IMR-90 (cell line): ENCODE measurements at regions not wholly inside any gene's neighbourhood (a gene's known extent, or its start where the extent isn't known, plus 50 kb on each side); places are given as distances from the start of the nearest gene placed in this dataset.

ENCODE experiments used
- ATAC-seq: fragments of 200-7000 bp; cut with Tn5 transposase; 2 replicates; pipeline ENCODE4 v1.9.1; 2020; ENCODE audit warnings: low read depth, mild to moderate bottlenecking, moderate library complexity
- BruUV-seq: library from RNA; stranded (reverse); fragments of 400-500 nt; replicated peaks from 2 replicates; lab custom pipeline; 2021; lab: Mats Ljungman, UMichigan
- CTCF ChIA-PET: fragments of 300-600 bp; formaldehyde crosslinking; extraction: SDS; loops from one replicate; lab custom pipeline; 2021; ENCODE audit warnings: antibody characterized with exemption; lab: Yijun Ruan, JAX
- POLR2A ChIA-PET: fragments of 300-600 bp; sonication (Branson Sonifier 250); formaldehyde crosslinking; loops from one replicate; lab custom pipeline; 2022; ENCODE audit warnings: antibody characterized with exemption; ENCODE audit not compliant: unreplicated experiment; lab: Charles Lee
- DNase-seq: peaks from one replicate; pipeline ENCODE4 v3.0.0; 2013
- H2AFZ ChIP-seq: replicated peaks from 2 replicates; pipeline ENCODE3; 2013; ENCODE audit warnings: low read length, mild to moderate bottlenecking; ENCODE audit not compliant: poor library complexity
- H2AK5ac ChIP-seq: 2 replicates; pipeline ENCODE4 v1.6.1; 2013; ENCODE audit warnings: low read depth, low read length, inconsistent platforms
- H2AK9ac ChIP-seq: replicated peaks from 2 replicates; pipeline ENCODE3; 2013; ENCODE audit warnings: mild to moderate bottlenecking, low read depth, low read length, moderate library complexity; ENCODE audit not compliant: poor library complexity
- H2BK120ac ChIP-seq: 2 replicates; pipeline ENCODE4 v1.6.1; 2013; ENCODE audit warnings: low read depth, low read length, inconsistent platforms
- H2BK15ac ChIP-seq: 3 replicates; pipeline ENCODE4 v1.6.1; 2013; ENCODE audit warnings: low read depth, low read length, inconsistent platforms
- H2BK20ac ChIP-seq: 2 replicates; pipeline ENCODE4 v1.6.1; 2013; ENCODE audit warnings: low read depth, mild to moderate bottlenecking, inconsistent platforms, low read length, moderate library complexity
- H2BK5ac ChIP-seq: 2 replicates; pipeline ENCODE4 v1.6.1; 2013; ENCODE audit warnings: mild to moderate bottlenecking, low read depth, low read length, inconsistent platforms; ENCODE audit not compliant: poor library complexity, severe bottlenecking
- H3K14ac ChIP-seq: replicated peaks from 2 replicates; pipeline ENCODE4 v1.6.1; 2013; ENCODE audit warnings: low read depth, low read length, inconsistent platforms
- H3K18ac ChIP-seq: 2 replicates; pipeline ENCODE4 v1.6.1; 2013; ENCODE audit warnings: low read depth, low read length, control low read depth
- H3K23ac ChIP-seq: 2 replicates; pipeline ENCODE4 v1.6.1; 2013; ENCODE audit warnings: low read depth, low read length, inconsistent platforms
- H3K27ac ChIP-seq: 2 replicates; pipeline ENCODE4 v1.5.1; 2013; ENCODE audit warnings: mild to moderate bottlenecking, control low read depth, low read length; ENCODE audit not compliant: insufficient read depth
- H3K27me3 ChIP-seq: 2 replicates; pipeline ENCODE4 v1.6.1; 2013; ENCODE audit warnings: low read length; ENCODE audit not compliant: control insufficient read depth, insufficient read depth
- H3K36me3 ChIP-seq: 2 replicates; pipeline ENCODE4 v1.6.1; 2013; ENCODE audit warnings: low read length, mixed read lengths; ENCODE audit not compliant: control insufficient read depth, insufficient read depth
- H3K4ac ChIP-seq: 2 replicates; pipeline ENCODE4 v1.6.1; 2013; ENCODE audit warnings: low read depth, low read length, inconsistent platforms
- H3K4me1 ChIP-seq: 2 replicates; pipeline ENCODE4 v1.6.1; 2013; ENCODE audit warnings: low read length, mixed read lengths; ENCODE audit not compliant: control insufficient read depth, insufficient read depth
- H3K4me2 ChIP-seq: 2 replicates; pipeline ENCODE4 v1.6.1; 2013; ENCODE audit warnings: low read depth, mild to moderate bottlenecking, control low read depth, low read length, moderate library complexity
- H3K4me3 ChIP-seq: 2 replicates; pipeline ENCODE4 v1.5.1; 2013; ENCODE audit warnings: low read depth, mild to moderate bottlenecking, control low read depth, low read length, moderate library complexity; ENCODE audit not compliant: insufficient read depth
- H3K56ac ChIP-seq: 2 replicates; pipeline ENCODE4 v1.6.1; 2013; ENCODE audit warnings: low read length, inconsistent platforms; ENCODE audit not compliant: insufficient read depth; ENCODE audit errors: extremely low read depth
- H3K79me1 ChIP-seq, 2 experiments: 2 replicates each; pipeline ENCODE4 v1.6.1; 2013; ENCODE audit warnings: low read length in 2 of 2, inconsistent platforms in 1 of 2, low read depth in 1 of 2
- H3K9ac ChIP-seq: 2 replicates; pipeline ENCODE4 v1.6.1; 2013; ENCODE audit warnings: low read depth, low read length, control low read depth
- H3K9me1 ChIP-seq: 2 replicates; pipeline ENCODE4 v1.6.1; 2013; ENCODE audit warnings: low read length, inconsistent platforms; ENCODE audit not compliant: insufficient read depth
- H3K9me3 ChIP-seq: 2 replicates; pipeline ENCODE4 v1.6.1; 2013; ENCODE audit warnings: low read length; ENCODE audit not compliant: control insufficient read depth, insufficient read depth
- H4K20me1 ChIP-seq: 2 replicates; pipeline ENCODE4 v1.6.1; 2013; ENCODE audit warnings: low read length, inconsistent platforms; ENCODE audit not compliant: insufficient read depth
- H4K5ac ChIP-seq: 2 replicates; pipeline ENCODE4 v1.6.1; 2013; ENCODE audit warnings: mild to moderate bottlenecking, low read depth, low read length, control low read depth
- H4K8ac ChIP-seq, 2 experiments: 2 replicates each; pipeline ENCODE4 v1.6.1; 2013; ENCODE audit warnings: low read depth in 2 of 2, low read length in 2 of 2, control low read depth in 1 of 2, inconsistent platforms in 1 of 2
- H4K91ac ChIP-seq: 2 replicates; pipeline ENCODE4 v1.6.1; 2013; ENCODE audit warnings: low read depth, low read length, inconsistent platforms; ENCODE audit not compliant: insufficient read depth
- BHLHE40 ChIP-seq: fragments of 150-350 bp; IDR thresholded peaks from 2 replicates; pipeline ENCODE4 v1.6.1; 2016; ENCODE audit warnings: mild to moderate bottlenecking, low read depth, low read length
- CEBPB ChIP-seq: IDR thresholded peaks from 2 replicates; pipeline ENCODE4 v1.6.1; 2012; ENCODE audit warnings: low read depth, low read length, improper control_type of control experiment
- CHD1 ChIP-seq: IDR thresholded peaks from 2 replicates; pipeline ENCODE4 v1.6.1; 2012; ENCODE audit warnings: low read depth, low read length, improper control_type of control experiment
- CTCF ChIP-seq: conservative IDR thresholded peaks from 2 replicates; pipeline ENCODE4 v1.5.1; 2012; ENCODE audit warnings: mild to moderate bottlenecking, low read depth, low read length, improper control_type of control experiment
- MAZ ChIP-seq: IDR thresholded peaks from 2 replicates; pipeline ENCODE4 v1.6.1; 2012; ENCODE audit warnings: low read depth, mild to moderate bottlenecking, low read length, improper control_type of control experiment, moderate library complexity, borderline replicate concordance
- MXI1 ChIP-seq: IDR thresholded peaks from 2 replicates; pipeline ENCODE4 v1.6.1; 2012; ENCODE audit warnings: low read depth, mild to moderate bottlenecking, low read length, moderate library complexity, borderline replicate concordance
- POLR2A ChIP-seq: IDR thresholded peaks from 2 replicates; pipeline ENCODE4 v1.6.1; 2012; ENCODE audit warnings: mild to moderate bottlenecking, low read depth, low read length
- USF2 ChIP-seq: fragments of 150-350 bp; IDR thresholded peaks from 2 replicates; pipeline ENCODE4 v1.6.1; 2017; ENCODE audit warnings: mild to moderate bottlenecking, antibody characterized with exemption, low read length, low read depth
- WGBS, 2 experiments: methylation state at CpG; one replicate each; pipeline versions ENCODE4 v1.1.5 to v1.1.7; 2013; ENCODE audit warnings: missing lambda C conversion rate in 2 of 2; ENCODE audit not compliant: insufficient read length in 1 of 2; ENCODE audit errors: extremely low coverage in 2 of 2; 5-methylcytosine and 5-hydroxymethylcytosine counted together
- dilution Hi-C: fragments of 300-500 bp; cut with HindIII; formaldehyde crosslinking; loops from one replicate; pipeline ENCODE4 v1.14.3; 2018; ENCODE audit warnings: low sequenced_read_pairs; ENCODE audit not compliant: unreplicated experiment
- in situ Hi-C: fragments of 300-500 bp; cut with MboI; formaldehyde crosslinking; loops from 3 replicates; pipeline ENCODE4 v1.14.3; 2019; ENCODE audit warnings: low sequenced_read_pairs, inconsistent platforms, mixed read lengths
- intact Hi-C: fragments of 100-400 bp; cut with micrococcal nuclease; formaldehyde crosslinking; loops from 2 replicates; pipeline ENCODE4 v1.10.0; 2022

- ATAC-seq, result no peak
- POLR2A ChIA-PET, result no interaction called here
- in situ Hi-C loops, result no loop called here
These were observed 176.8 kb upstream of the SUCLG2 start for GRCh38 chr3:67831262-67831661.

More at GRCh38 chr3:67831262-67831661, 176.8 kb upstream of the SUCLG2 start:
- Histone ChIP-seq H3K9me3 (no peaks in the 10 kb centered on the region), H3K4me2 (no peak overlapping the region), H3K27me3 (no peaks in the 10 kb centered on the region), H2AK5ac (no peak overlapping the region), H2BK15ac (no peak overlapping the region), H3K4me3 (no peak overlapping the region), H3K18ac (no peak overlapping the region), H3K9ac (no peak overlapping the region), H3K9me1 (no peaks in the 10 kb centered on the region), H2BK120ac (no peak overlapping the region), H3K27ac (no peak overlapping the region), H3K56ac (no peak overlapping the region), H4K20me1 (no peaks in the 10 kb centered on the region), H3K79me1 (no peaks in the 10 kb centered on the region), H3K14ac (no peak overlapping the region), H4K5ac (no peak overlapping the region), H2AFZ (no peak overlapping the region), H4K8ac (no peak overlapping the region), H4K91ac (no peak overlapping the region), H3K23ac (no peak overlapping the region), H3K4me1 (no peaks in the 10 kb centered on the region), H2AK9ac (no peak overlapping the region), H3K36me3 (no peaks in the 10 kb centered on the region), H3K4ac (no peak overlapping the region), H2BK5ac (no peak overlapping the region), H2BK20ac (no peak overlapping the region)
- dilution Hi-C loops (no loop called here), intact Hi-C loops (no loop called here)
- CTCF ChIA-PET, result no interaction called here
- TF ChIP-seq CTCF (no peak), USF2 (no peak), POLR2A (no peak), CHD1 (no peak), BHLHE40 (no peak), MAZ (no peak), MXI1 (no peak), CEBPB (no peak)
- no peak for DNase-seq
- no TSS peak for BruUV-seq
- no CpG with 5 or more reads among the region's 3 CpGs for WGBS, 2 experiments
